ENCODE measurements at regions not wholly inside any gene's neighbourhood (a gene's known extent, or its start where the extent isn't known, plus 50 kb on each side); places are given as distances from the start of the nearest gene placed in this dataset.

GRCh38 chr3:168220556-168220955, 124.8 kb upstream of the GOLIM4 start:
- no peak for TF ChIP-seq CTCF (IDR thresholded peaks at IDR 0.05)
- TF ChIP-seq POLR2A (IDR thresholded peaks at IDR 0.05), result no peak

Measured in thyroid gland (tissue), 4 donors.